Renal cortical epithelial cell (primary cell): ENCODE measurements at regions not wholly inside any gene's neighbourhood (a gene's known extent, or its start where the extent isn't known, plus 50 kb on each side); places are given as distances from the start of the nearest gene placed in this dataset.

ENCODE experiments used
- DNase-seq: peaks from one replicate; pipeline ENCODE4 v3.0.0-alpha.2; 2011; ENCODE audit warnings: low read depth

DNA sequence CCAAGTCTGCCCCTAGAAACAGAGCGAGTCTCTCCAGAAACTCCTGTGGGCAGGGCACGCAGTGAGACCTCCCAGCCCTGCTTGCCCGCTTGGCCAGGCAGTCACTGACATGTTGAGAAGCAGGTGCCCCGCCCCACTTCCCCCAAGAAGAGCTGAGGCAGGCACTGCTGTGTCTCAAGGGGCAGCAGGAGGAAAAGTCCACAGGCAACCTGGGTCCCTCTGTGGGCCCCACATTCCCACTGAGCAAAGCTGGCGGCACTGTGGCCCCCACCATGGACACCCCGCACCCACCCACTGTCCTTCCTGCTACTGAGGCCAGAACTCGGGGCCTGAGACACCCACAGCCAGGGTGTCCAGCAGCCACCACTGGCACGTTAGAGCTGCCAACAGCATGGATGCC, 137.3 kb upstream of the NKX1-1 start:
- DNase-seq = no peak

DNA sequence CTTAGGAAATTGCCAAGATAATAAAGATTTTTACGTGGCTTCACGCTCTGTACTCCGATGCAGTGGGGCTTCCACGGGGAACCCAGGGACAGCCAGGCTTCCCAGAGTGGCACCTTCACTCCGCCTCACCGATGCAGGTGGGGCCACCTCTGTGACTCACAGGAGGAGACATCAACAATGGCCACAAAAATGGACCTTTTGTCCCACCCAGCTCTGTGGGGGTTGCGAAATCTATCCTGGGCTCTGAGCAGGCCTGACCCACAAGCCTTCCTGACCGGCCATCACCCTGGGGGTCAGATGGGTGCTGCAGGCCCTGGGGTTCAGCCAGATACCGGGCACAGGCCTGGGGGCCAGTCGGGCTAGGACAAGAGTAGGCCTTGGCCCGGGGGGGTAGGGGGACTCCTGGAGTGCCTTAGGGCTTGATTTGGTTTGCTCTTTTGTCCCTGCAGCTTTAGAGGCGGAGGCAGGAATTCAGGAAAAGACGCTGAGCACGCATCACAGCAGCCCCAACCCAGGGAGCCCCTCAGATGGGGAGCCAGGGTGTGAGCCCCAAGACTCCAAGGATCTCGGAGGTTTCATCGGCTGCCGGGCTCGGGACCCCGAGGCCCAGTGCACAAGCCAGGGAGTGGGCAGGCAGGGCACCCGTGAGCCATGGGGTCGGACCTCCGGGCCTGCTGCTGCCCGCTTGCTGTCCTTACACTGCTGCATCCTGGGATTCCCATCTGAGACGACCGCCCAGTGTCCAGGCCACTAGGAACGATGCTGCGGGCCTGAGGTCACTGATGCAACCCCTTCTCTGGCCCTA, 136.5 kb upstream of the NKX1-1 start:
- DNase-seq = no peak

DNA sequence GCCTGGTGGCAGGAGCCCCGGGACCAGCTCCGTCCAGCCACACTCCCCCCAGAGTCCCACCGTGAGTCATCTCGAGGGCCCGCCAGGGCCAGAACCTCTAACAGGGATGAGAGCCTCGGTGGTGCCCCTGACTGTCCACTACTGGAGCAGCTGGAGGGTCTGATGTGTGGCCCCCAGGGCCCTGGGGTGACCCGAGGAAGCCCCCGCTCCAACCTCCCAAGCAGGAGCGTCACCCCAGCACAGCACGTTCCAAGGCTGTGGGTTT, 135.9 kb upstream of the NKX1-1 start:
- no peak for DNase-seq

DNA sequence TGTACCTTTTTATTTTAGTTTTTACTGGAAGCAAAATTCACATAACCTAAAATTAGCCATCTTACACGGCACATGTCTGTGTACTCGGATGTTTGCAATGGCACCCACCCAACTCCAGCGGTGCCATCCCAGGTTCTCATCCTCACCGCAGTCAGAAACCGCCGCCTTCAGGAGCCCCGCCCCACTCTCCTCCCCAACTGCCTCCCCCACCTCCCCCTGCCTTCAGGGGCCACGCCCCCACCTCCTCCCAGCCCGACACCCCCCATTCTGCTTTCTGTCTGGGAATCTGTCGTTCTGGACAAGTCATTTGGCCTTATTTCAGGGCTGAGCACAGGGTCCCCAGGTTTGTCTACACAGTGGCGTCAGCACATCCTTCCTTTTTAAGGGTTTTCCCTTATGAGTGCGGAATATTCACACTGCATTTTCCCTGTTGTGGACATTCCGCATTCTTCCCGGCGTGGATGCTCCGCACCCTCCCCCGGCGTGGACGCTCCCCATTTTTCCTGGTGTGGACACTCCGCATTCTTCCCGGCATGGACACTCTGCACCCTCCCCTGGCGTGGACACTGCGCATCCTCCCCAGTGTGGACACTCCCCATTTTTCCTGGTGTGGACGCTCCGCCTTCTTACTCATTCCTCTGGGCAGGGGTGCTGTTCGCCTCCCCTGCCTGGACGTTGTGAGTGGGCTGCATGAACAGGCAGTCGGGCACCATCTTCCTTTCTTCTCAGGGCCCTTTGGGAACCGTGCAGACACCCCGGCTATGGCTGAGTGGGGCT, 135.4 kb upstream of the NKX1-1 start:
- DNase-seq = no peak

- DNase-seq = no peak
Measured at GRCh38 chr4:1540601-1541375, 134.5 kb upstream of the NKX1-1 start.

DNA sequence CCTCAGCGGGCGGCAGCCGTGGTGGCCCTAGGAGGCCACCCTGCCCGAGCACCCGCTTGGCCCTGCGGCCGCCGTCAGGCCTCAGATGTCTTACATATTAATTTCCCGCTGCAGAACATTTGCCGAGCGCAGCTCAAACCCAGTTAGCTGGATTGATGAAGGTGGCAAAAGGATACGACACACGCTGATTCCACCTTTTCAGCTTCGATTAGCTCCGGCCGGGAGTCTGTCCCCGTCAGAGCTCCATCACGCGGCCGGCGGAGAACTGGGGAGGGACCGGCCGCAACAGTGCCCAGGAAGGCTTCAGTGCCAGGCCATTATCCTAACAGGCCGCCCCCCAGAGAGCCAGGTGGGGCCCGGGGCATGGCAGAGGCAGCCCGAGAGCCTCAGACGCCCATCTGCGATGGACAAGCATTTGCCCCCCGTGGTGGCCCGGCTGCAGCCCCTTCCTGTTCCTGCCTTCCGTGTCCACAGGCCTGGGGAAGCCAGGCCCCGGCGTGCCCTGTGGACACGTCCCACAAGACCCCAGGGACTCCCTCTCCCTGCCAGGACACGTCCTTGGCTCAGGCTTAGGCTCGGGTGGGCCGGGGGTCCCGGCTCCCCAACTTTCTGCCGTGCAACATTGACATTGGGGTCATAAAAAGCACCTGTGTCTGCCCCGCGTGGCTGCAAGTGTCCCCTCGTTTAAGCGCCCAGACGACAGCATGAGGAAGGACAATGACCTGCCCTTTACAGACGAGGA, 133.8 kb upstream of the NKX1-1 start:
- no peak for DNase-seq

GRCh38 chr4:1538941-1539772, 132.9 kb upstream of the NKX1-1 start:
- DNase-seq = no peak

DNA sequence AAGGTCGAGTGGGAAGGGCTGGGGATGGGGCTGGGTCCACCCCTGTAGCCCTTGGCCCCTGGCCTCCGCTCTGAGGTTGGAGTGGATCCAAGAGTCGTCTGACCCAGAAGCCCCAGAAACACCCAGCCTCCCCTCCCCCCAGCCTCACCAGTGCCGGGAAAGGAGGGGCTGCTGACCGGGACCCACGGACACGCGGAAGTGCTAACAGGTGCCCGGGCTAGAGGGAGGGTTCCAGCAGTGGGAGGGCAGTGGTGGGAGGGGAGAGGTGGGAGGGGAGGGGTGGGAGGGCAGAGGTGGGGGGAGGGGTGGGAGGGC, 131.8 kb upstream of the NKX1-1 start:
- DNase-seq = no peak

- DNase-seq = no peak
Measured at GRCh38 chr4:1537410-1538095, 131.3 kb upstream of the NKX1-1 start.

DNA sequence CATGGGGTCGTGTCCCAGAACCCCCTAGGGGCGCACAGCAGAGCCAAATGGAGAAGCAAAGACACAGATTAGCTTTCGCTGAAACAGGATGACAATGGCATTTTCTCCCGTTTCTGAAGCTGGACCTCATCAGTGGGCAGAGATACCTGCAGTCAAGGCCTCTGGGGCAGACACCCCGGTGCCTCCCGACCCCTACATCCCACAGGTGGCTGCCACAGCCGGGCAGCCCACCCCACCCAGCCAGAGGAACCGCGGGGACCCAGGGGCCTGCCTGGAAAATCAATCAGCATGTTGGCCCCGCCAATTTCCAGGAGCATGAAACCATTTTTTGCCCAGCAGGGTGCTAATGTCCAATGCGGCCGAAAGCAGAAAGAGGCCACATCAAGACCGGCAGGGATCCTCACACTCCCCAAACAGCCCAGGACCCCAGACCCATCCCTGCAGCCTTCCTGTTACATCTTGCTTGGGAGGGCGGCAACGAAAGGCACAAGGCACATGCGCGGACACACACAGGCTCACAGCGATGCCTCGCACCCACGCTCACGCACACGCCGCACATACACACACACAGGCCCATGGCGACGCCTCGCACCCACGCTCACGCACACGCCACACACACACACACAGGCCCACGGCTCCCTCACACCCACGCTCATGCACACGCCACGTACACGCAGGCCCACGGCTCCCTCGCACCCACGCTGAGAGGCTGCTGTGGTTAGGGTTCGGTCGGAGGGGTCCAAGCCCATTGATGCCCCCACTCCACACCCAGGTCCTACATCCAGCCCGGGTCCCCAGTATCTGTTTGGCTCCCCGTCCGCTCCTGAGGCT, 130.6 kb upstream of the NKX1-1 start:
- DNase-seq = no peak

- no peak for DNase-seq
Measured at GRCh38 chr4:1535926-1536578, 129.8 kb upstream of the NKX1-1 start.

GRCh38 chr4:1534876-1535526, 128.8 kb upstream of the NKX1-1 start:
- no peak for DNase-seq

DNA sequence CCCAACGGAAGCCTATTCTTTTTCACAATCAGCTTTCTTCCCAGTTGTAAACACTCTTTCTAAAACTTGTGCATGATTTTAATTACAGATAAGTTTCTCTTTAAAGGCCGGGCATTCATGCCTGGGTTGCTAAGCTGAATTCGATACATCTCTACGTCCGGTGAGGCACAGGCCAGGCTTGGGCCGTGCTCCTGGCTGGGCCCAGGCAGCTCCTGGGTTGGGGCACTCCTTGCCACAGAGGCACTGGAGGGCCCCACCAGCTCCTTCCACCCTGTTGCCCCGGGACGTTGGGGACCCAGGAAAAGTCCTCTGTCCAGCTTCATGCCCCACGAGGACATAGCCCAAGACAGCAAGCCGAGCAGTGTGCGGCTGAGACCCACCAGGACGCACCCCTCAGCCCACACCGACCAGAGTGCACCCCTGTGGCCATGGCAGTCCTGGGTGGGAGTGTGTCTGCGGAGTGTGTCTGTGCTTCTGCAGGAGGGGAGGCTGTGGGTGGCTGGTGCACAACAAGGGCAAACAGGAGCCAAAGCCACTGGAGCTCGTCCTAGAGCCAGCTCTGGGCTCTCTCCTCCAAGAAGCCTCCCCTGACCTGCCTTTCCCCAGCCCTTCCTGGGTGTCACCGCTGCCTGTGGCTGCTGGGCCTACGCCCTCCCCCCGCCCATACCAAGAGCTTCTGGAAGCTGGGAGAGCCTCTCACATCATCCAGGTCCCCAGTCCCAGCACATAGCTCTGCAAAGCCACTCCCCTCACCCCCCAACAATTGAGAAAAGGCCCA, 128.0 kb upstream of the NKX1-1 start:
- no peak for DNase-seq

- DNase-seq = no peak
Measured at GRCh38 chr4:1533501-1534064, 127.3 kb upstream of the NKX1-1 start.

DNA sequence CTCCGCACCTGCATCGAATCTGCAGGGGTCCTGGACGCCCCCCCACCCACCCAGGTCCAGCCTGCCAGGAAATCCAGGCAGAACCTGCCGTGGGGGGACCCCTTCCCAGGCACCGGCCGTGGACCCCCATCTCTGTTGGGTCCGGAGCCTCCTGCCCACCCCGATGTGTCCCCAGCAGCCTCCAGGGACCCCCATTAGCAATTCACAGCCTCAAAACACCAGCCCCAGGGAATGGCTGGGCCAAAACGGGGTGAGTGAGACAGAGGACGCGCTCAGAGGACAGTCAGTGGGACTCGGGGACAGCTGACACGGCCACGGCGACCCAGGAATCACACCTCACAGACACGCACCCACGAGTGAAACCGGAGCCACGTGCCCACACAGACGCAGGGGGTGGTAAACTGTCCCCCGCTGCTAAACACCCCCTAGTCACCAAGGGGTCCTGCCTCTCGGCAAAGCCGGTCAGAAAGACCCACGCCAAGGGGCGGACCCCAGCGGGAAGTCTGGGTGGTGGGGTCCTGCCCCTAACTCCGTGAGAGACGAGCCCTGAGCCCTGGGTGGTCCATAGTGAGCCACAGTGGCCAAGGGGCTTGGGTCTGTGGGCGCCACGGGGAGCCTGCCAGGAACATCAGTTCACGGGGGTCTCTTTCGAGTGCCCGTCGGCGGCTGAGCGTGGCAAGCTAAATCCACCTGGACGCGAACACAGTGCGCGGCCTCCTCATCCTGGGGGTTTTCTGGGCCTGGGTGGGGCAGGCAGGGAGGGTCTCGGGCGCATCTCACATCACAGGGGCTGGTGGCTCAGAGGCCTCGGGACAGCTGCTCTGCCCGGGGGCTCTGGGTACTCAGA, 126.5 kb upstream of the NKX1-1 start:
- DNase-seq = no peak

DNA sequence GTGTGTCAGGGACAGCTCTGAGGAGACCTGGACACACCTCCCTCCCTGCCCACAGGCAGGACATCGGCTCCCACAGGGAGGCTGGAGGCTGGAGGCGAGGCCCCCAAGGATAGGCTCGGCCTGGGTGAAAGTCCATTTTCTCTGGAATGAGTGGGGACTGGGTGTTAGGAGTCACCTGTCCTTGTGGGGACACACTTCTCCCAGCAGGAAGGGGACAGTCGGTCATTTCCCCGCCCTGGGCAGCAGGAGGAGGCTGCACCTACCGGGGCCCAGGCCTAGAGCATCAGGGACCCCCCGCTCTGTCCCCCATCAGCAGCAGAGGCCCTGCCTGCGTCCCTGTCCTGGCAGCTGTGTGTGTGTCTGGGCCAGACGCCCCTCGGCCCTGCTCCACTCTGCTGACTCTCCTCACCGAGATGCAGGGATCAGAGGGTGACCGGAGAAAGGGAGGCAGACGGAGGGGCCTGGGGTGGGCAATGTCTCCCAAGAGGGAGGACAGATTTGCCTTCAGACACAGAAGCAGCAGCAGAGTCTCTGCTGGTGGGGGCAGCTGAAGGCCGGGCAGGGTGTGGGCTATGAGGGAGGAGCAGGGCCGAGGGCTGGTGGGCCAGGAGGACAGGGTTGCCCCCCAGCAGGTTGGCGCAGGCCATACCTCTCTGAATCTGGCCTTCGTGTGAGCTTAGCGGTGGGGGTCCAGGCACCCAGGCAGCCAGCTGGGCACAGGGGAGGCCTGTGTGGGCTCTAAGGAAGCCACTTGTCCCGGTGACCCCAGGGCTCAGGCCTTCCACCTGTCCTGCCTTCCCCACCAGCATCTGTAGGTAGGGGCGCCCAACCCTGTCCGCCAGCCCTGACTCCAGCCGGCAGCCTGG, 125.7 kb upstream of the NKX1-1 start:
- no peak for DNase-seq
